Activated T-helper 1 cell treated with anti-CD3 and anti-CD28 coated beads, Interleukin-12 subunit alpha, Interleukin-12 subunit beta, Interleukin-2, Interleukin-4 antibody, amounts not matched to agents 30 ng/mL and 10 ng/mL and 1 ng/mL, durations not matched to agents 14 hours and 24 hours and 36 hours (primary cell): ENCODE measurements at regions not wholly inside any gene's neighbourhood (a gene's known extent, or its start where the extent isn't known, plus 50 kb on each side); places are given as distances from the start of the nearest gene placed in this dataset.

Experiments
- DNase-seq: peaks from one replicate; pipeline ENCODE4 v3.0.0; 2021; ENCODE audit warnings: low spot score
- H3K27ac Mint-ChIP-seq: one replicate; pipeline ENCODE4 v1.8.0; 2021; ENCODE audit warnings: mild to moderate bottlenecking, mixed read lengths
- H3K27me3 Mint-ChIP-seq: one replicate; pipeline ENCODE4 v1.8.0; 2022; ENCODE audit warnings: mild to moderate bottlenecking, moderate library complexity, mixed read lengths; ENCODE audit not compliant: insufficient read depth
- H3K36me3 Mint-ChIP-seq: one replicate; pipeline ENCODE4 v1.8.0; 2021; ENCODE audit warnings: low read depth, mixed read lengths
- H3K4me1 Mint-ChIP-seq: one replicate; pipeline ENCODE4 v1.8.0; 2021; ENCODE audit warnings: low read depth, mixed read lengths
- H3K4me3 Mint-ChIP-seq: one replicate; pipeline ENCODE4 v1.8.0; 2021; ENCODE audit warnings: mild to moderate bottlenecking, moderate library complexity, mixed read lengths
- H3K9me3 Mint-ChIP-seq: one replicate; pipeline ENCODE4 v1.8.0; 2021; ENCODE audit warnings: mixed read lengths
- intact Hi-C: fragments of 100-400 bp; cut with micrococcal nuclease; formaldehyde crosslinking; loops from one replicate; pipeline ENCODE4 v1.15.1; 2024

DNA sequence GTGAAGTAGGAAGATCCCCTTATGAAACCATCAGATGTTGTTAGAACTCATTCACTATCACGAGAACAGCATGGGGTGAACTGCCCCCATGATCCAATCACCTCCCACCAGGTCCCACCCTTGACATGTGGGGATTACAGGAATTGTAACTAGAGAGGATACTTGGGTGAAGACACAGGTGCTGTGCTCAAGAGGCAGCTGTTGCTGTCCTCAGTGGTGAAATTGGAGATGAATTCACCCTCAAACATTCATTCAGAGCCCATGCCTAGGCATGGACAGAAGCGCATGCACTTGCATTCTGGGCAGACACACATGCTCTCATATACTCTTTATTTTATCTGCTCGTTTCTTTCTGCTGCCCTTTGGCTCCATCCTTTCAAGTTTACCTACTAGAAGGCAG, 385.0 kb downstream of the INSC start:
- no peak overlapping the region for H3K27ac Mint-ChIP-seq
- DNase-seq = no peak
- H3K9me3 Mint-ChIP-seq = no peaks in the 10 kb centered on the region
- H3K27me3 Mint-ChIP-seq = no peaks in the 10 kb centered on the region
- H3K4me3 Mint-ChIP-seq = no peak overlapping the region
- intact Hi-C loops = no loop called here
- no peaks in the 10 kb centered on the region for H3K4me1 Mint-ChIP-seq
- no peaks in the 10 kb centered on the region for H3K36me3 Mint-ChIP-seq

DNA sequence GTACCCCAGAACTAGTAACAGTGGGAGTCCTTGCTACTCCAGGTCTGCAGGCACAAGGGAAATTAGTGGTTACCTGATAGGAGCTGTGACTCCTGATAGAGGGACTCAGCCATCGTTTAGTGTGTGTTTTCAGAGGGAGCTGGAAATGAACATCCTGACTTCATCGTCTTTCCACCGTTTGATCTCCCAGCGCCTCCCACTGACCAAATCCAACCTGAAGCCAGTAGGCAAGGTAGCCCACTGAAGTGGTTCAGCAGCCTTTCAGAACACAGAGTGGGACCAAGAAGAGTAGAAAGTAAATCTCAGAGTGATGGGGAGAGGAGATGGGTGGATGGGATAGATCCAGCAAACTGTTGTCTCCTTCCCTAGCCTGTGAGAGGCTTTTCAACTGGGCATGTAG, 385.9 kb downstream of the INSC start:
- intact Hi-C loops = no loop called here
- H3K27ac Mint-ChIP-seq = no peak overlapping the region
- H3K4me3 Mint-ChIP-seq = no peak overlapping the region
- DNase-seq = no peak
- no peaks in the 10 kb centered on the region for H3K36me3 Mint-ChIP-seq
- no peaks in the 10 kb centered on the region for H3K4me1 Mint-ChIP-seq
- H3K9me3 Mint-ChIP-seq = no peaks in the 10 kb centered on the region
- H3K27me3 Mint-ChIP-seq = no peaks in the 10 kb centered on the region

DNA sequence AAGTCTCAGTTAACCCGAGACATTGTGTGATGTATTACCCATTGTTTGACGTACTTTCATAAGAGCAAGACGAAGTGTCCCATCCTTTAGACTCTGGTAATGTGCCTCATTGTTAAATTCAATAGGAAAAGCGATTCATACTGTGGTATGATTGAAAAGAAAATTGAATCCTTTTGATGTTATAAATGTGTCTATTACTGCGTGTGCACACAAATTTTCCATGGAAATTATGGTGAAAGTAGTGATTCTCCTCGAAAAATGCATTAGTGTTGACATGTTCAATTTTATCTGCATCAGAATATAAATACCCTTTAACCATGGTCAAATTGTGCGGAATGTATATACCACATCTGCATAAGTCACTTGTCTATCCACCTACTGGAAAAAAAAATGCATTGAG, 386.8 kb downstream of the INSC start:
- Mint-ChIP-seq H3K36me3 (no peaks in the 10 kb centered on the region), H3K27me3 (no peaks in the 10 kb centered on the region), H3K4me1 (no peaks in the 10 kb centered on the region), H3K9me3 (no peaks in the 10 kb centered on the region), H3K4me3 (no peak overlapping the region), H3K27ac (no peak overlapping the region)
- no peak for DNase-seq
- intact Hi-C loops = no loop called here

DNA sequence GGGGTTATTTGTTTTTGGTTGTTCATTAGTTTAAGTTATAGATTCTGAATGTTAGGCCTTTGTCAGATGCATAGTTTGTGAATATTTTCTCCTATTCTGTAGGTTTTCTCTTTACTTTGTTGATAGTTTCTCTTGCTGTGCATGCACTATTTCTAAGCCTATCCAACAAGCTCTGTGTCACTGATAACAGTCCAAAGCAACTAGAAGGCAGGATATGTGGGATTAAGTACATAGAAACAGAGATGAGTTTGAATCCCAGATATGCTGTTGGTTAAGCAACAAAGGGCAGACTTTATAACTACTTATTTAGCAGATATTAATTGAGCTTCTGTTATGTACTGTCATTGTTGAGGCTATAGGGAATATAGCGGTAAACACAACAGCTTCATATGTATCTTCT, 390.4 kb downstream of the INSC start:
- no peaks in the 10 kb centered on the region for H3K4me1 Mint-ChIP-seq
- H3K4me3 Mint-ChIP-seq = no peak overlapping the region
- intact Hi-C loops = no loop called here
- no peaks in the 10 kb centered on the region for H3K27me3 Mint-ChIP-seq
- H3K9me3 Mint-ChIP-seq = no peaks in the 10 kb centered on the region
- H3K27ac Mint-ChIP-seq = no peak overlapping the region
- no peak for DNase-seq
- no peaks in the 10 kb centered on the region for H3K36me3 Mint-ChIP-seq

DNA sequence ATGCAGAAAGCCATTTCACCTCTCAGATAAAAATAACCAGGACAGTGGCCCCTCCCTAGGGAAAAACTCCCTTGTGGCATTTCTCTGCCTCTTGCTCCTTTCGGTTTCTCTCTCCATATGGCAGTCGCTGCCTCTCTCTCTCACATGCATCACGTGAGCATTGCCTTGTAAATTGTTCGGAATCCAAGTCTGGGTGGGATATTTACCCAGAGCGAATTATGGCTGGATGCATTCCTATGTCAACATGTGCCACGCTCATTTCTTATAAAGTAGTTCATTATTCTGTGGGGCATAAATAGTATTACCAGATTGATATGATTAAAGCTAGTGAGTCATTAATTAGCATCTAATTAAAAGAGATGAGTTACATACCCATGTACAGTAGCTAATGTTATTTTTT, 392.9 kb downstream of the INSC start:
- Mint-ChIP-seq H3K36me3 (no peaks in the 10 kb centered on the region), H3K4me3 (no peak overlapping the region), H3K4me1 (no peaks in the 10 kb centered on the region), H3K9me3 (no peaks in the 10 kb centered on the region), H3K27me3 (no peaks in the 10 kb centered on the region), H3K27ac (no peak overlapping the region)
- intact Hi-C loops = no loop called here
- DNase-seq = no peak

DNA sequence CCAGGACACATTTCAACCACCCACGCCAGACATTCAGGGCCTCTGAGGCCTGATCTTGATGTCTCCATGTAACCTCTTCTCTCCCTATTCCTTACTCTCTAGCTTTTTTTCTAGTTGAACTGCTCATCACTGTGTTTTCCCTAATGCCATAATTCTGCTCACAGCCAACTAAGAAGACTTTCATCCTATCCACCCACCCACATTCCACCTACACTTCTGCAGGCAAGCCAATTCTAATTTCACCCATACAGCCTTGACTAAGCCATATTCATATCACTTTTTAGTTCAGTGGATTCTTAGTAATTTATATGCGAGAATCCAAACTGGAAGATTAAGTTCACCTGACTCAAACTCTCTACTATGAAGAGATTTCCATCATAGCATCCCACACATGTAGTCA, 394.4 kb downstream of the INSC start:
- H3K36me3 Mint-ChIP-seq = no peaks in the 10 kb centered on the region
- H3K4me1 Mint-ChIP-seq = no peaks in the 10 kb centered on the region
- no peak overlapping the region for H3K4me3 Mint-ChIP-seq
- H3K27ac Mint-ChIP-seq = no peak overlapping the region
- H3K27me3 Mint-ChIP-seq = no peaks in the 10 kb centered on the region
- intact Hi-C loops = no loop called here
- DNase-seq = no peak
- H3K9me3 Mint-ChIP-seq = no peaks in the 10 kb centered on the region

DNA sequence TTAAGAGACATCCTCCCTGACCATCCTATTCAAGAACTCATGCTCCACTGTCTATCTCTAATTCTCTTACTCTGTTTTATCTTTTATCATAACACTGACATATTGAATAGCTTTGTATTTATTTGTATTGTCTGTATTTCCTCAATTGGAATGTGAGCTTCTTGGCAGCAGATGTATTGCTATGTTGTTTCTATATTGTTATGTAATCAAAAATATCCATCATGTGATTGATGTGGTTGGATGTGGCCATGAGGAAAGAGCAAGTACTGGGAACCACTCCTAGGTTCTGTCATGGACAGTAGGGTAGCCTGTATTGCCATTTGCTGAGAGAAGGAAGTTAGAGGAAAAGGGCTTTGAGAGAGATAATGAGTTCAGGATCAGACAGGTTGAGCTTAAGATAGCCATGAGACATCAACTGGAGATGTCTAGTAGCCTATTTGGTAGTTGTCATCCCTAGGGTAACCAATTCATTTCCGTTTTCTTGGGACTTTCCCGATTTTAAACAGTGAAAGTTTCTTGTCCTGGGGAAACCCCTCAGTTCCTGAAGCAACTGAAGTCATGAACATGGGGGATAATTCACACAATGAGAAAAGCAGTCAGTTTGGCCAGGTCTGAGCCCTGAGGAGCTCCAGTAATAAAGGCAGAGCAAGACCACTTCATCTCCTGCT, 404.5 kb downstream of the INSC start:
- Mint-ChIP-seq H3K9me3 (peaks cover 8% of the 10 kb centered on the region), H3K27me3 (no peaks in the 10 kb centered on the region), H3K4me1 (no peaks in the 10 kb centered on the region), H3K27ac (no peak overlapping the region), H3K4me3 (no peak overlapping the region), H3K36me3 (no peaks in the 10 kb centered on the region)
- no peak for DNase-seq
- intact Hi-C loops = no loop called here

DNA sequence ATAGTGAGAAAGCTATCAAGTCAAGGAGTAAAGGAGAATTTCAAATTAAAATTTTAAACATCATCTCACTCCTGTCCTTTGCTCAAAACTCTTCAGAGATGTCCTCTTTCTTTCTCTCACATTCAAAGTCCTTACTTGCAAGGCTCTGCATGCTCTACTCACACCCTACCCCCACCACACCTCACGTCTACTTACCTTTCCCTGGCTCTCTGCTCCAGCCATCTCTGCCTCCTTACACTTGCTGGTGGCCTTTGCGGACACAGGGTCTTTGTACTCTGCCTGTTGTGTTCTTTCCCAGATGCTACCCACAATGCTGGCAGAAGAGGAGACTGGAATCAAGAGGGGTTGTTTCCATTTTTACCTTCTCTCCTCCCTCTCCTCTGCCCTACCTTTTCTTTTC, 405.2 kb downstream of the INSC start:
- H3K4me3 Mint-ChIP-seq = no peak overlapping the region
- H3K4me1 Mint-ChIP-seq = no peaks in the 10 kb centered on the region
- no peaks in the 10 kb centered on the region for H3K27me3 Mint-ChIP-seq
- H3K36me3 Mint-ChIP-seq = no peaks in the 10 kb centered on the region
- intact Hi-C loops = no loop called here
- H3K9me3 Mint-ChIP-seq = peaks cover 5% of the 10 kb centered on the region
- no peak overlapping the region for H3K27ac Mint-ChIP-seq
- no peak for DNase-seq

DNA sequence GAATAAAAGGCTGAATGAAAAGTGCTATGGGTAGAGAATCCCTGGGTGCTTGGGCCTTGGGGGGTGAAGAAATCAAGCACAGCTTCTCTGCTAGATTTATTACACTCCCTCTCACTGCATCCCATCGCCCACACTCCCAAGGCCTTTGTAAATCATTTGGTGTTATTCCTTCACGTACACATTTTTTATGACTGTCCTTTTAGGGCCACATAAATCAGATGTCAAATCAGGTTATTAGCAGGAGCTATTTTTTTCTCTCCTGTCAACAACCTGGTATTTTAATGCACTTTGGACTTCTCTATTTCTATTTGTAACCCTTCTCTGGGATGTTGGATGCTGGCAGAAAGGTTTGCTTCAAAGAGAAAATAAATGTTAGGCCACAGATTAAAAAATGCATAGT, 408.8 kb downstream of the INSC start:
- no peaks in the 10 kb centered on the region for H3K4me1 Mint-ChIP-seq
- no peak overlapping the region for H3K27ac Mint-ChIP-seq
- intact Hi-C loops = no loop called here
- no peak overlapping the region for H3K4me3 Mint-ChIP-seq
- no peak for DNase-seq
- H3K9me3 Mint-ChIP-seq = peaks cover 16% of the 10 kb centered on the region
- no peaks in the 10 kb centered on the region for H3K27me3 Mint-ChIP-seq
- no peaks in the 10 kb centered on the region for H3K36me3 Mint-ChIP-seq

DNA sequence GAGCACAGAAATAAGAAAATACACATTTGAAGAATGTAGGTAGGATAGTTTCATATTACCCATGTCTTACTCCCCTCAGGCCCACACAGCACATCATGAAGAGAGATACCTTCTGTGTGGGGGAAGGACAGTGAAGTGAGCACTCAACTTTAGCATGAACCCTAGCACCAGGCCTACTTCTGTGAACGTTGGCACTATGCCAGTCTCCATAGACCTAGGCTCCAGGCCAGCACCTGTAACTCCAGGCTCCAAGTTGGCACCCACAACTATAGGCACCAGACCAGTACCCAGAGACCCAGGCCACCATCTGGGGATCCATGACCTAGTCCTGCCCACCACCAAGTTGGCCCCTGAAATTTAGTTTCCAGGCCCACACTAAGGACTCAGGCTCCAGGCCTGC, 410.9 kb downstream of the INSC start:
- intact Hi-C loops = no loop called here
- Mint-ChIP-seq H3K27me3 (no peaks in the 10 kb centered on the region), H3K9me3 (peaks cover 17% of the 10 kb centered on the region)

DNA sequence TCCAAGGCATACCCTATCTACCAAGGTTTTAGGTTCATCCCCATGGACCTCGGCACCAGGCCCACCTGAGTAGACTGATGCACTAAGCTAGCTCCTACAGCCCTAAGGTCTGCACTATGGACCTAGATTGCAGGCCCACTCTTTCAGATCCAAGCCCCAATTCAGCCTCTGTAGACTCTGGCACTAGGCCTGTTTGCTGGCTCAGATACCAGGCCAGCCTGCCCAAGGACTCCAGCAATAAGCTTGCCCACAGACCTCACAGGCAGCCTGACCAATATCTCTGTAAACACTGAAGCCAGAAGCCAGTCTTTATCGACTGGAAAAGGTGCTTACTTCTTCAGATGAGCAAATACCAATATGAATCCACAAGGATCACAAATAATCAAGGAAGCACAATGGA, 411.3 kb downstream of the INSC start:
- Mint-ChIP-seq H3K27me3 (no peaks in the 10 kb centered on the region), H3K36me3 (no peaks in the 10 kb centered on the region), H3K27ac (no peak overlapping the region), H3K4me3 (no peak overlapping the region), H3K9me3 (peaks cover 17% of the 10 kb centered on the region), H3K4me1 (no peaks in the 10 kb centered on the region)
- intact Hi-C loops = no loop called here
- no peak for DNase-seq

More for the DNA sequence above, 410.9 kb downstream of the INSC start:
- Mint-ChIP-seq H3K36me3 (no peaks in the 10 kb centered on the region), H3K27ac (no peak overlapping the region), H3K4me1 (no peaks in the 10 kb centered on the region), H3K4me3 (no peak overlapping the region)
- DNase-seq = no peak

DNA sequence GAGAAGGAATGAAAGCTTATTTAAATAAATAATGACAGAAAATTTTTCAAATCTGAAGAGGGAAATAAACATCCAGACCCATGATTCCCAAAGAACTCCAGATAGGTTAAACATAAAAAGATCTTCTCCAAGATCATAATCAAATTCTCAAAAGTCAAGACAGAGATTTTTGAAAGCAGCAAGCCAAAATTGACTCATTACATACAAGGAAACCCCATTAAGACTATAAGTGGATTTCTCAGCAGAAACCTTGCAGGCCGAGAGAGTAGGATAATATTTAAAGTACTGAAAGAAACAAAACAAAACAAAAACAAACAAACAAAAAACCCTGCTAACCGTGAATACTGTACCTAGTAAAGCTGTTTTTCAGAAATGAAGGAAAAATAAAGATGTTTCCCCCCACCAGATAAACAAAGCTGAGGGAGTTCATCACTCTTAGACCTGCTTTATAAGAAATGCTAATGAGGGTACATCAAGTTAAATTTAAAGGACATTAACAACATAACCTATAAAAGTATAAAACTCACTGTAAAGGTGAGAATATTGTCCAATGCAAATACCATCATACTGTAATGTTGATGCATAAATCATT, 412.2 kb downstream of the INSC start:
- intact Hi-C loops = no loop called here
- no peaks in the 10 kb centered on the region for H3K4me1 Mint-ChIP-seq
- H3K9me3 Mint-ChIP-seq = peaks cover 17% of the 10 kb centered on the region
- no peak overlapping the region for H3K27ac Mint-ChIP-seq
- no peak for DNase-seq
- no peak overlapping the region for H3K4me3 Mint-ChIP-seq
- H3K27me3 Mint-ChIP-seq = no peaks in the 10 kb centered on the region
- H3K36me3 Mint-ChIP-seq = no peaks in the 10 kb centered on the region

DNA sequence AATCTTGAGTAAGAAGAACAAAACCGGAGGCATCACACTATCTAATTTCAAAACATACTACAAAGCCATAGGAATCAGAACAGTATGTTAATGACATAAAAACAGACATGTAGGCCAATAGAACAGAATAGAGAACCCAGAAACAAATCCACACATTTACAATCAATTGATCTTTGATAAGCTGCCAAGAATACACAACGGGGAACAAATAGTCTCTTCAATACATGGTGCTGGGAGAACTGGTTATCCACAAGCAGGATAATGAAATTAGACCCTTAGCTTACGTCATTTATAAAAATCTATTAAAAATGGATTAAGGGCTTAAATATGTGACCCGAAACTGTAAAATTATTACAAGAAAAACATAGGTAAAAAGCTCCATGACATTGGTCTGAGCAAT, 417.7 kb downstream of the INSC start:
- DNase-seq = no peak
- Mint-ChIP-seq H3K27ac (no peak overlapping the region), H3K27me3 (no peaks in the 10 kb centered on the region), H3K4me3 (no peak overlapping the region), H3K9me3 (peaks cover 6% of the 10 kb centered on the region), H3K4me1 (no peaks in the 10 kb centered on the region), H3K36me3 (no peaks in the 10 kb centered on the region)
- intact Hi-C loops = no loop called here

DNA sequence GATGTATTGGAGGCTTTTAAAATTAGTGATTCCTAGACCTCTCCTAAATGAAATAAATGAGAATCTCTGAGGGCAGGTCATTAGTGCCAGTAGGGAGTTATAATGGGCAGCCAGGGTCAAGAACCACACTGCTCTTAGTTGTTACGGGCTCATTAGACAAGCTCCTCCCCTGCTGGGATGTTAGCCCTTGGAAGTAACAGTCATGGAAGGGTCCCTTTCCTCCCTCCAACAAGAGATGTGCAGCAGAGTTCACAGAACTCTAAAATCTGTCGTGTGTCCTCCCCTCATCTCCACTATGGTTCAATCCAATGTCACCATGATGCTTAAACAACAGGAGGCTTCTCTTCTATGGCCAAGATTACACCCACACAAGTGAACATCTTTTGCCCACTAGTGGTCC, 419.5 kb downstream of the INSC start:
- H3K36me3 Mint-ChIP-seq = no peaks in the 10 kb centered on the region
- H3K27me3 Mint-ChIP-seq = no peaks in the 10 kb centered on the region
- no peak for DNase-seq
- H3K4me1 Mint-ChIP-seq = no peaks in the 10 kb centered on the region
- no peak overlapping the region for H3K27ac Mint-ChIP-seq
- no peaks in the 10 kb centered on the region for H3K9me3 Mint-ChIP-seq
- H3K4me3 Mint-ChIP-seq = no peak overlapping the region
- intact Hi-C loops = no loop called here
